NB4 (cell line): ENCODE measurements at regions not wholly inside any gene's neighbourhood (a gene's known extent, or its start where the extent isn't known, plus 50 kb on each side); places are given as distances from the start of the nearest gene placed in this dataset.
"Not testable (repeated sequence)": the region's sequence is repeated elsewhere in the genome, so short reads cannot be mapped to it uniquely, and the experiment has no call there.

Experiments used
- DNase-seq: peaks from one replicate; pipeline ENCODE4 v3.0.0; 2010; ENCODE audit warnings: low read depth
- H3K4me3 ChIP-seq: one replicate; pipeline ENCODE4 v1.5.1; 2011; ENCODE audit warnings: mild to moderate bottlenecking, low read depth, low read length, moderate library complexity
- MYC ChIP-seq: IDR thresholded peaks from 2 replicates; pipeline ENCODE4 v1.6.1; 2011; ENCODE audit warnings: low read depth, low read length
- POLR2A ChIP-seq: IDR thresholded peaks from 2 replicates; pipeline ENCODE4 v1.6.1; 2011; ENCODE audit warnings: mild to moderate bottlenecking; ENCODE audit not compliant: insufficient read length; ENCODE audit errors: extremely low read depth
- TF ChIP-seq, protein P1 (sequence below): IDR thresholded peaks from 2 replicates; pipeline ENCODE4 v1.6.1; 2011; ENCODE audit warnings: low read depth, low read length
- TF ChIP-seq, protein P2 (sequence below): IDR thresholded peaks from one replicate; pipeline ENCODE4 v1.5.1; 2012; ENCODE audit warnings: low read depth, low read length

DNA sequence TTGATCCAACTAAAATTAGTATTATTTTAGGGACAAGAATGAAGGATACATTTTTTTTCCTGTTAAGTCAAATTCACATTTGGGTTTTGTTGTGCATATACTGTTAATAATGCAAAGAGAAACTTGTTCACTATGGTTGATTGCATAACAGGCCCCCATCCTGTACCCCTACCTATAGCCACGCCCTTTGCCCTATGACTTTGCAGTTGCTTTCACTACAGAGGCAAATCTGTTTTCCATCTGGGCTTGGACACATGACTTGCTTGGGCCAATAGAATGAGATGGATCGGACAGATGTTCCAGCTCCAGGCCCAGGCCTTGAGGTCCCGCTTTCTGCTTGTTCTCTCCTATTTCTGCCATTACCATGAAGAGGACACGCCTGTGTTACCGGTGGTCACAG lies 278.5 kb upstream of the HNRNPA3 start:
- no peak overlapping the region for H3K4me3 ChIP-seq
- TF ChIP-seq POLR2A, result no peak
- TF ChIP-seq, protein P1, sequence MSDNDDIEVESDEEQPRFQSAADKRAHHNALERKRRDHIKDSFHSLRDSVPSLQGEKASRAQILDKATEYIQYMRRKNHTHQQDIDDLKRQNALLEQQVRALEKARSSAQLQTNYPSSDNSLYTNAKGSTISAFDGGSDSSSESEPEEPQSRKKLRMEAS, result no peak
- TF ChIP-seq MYC, result no peak
- TF ChIP-seq, protein P2, sequence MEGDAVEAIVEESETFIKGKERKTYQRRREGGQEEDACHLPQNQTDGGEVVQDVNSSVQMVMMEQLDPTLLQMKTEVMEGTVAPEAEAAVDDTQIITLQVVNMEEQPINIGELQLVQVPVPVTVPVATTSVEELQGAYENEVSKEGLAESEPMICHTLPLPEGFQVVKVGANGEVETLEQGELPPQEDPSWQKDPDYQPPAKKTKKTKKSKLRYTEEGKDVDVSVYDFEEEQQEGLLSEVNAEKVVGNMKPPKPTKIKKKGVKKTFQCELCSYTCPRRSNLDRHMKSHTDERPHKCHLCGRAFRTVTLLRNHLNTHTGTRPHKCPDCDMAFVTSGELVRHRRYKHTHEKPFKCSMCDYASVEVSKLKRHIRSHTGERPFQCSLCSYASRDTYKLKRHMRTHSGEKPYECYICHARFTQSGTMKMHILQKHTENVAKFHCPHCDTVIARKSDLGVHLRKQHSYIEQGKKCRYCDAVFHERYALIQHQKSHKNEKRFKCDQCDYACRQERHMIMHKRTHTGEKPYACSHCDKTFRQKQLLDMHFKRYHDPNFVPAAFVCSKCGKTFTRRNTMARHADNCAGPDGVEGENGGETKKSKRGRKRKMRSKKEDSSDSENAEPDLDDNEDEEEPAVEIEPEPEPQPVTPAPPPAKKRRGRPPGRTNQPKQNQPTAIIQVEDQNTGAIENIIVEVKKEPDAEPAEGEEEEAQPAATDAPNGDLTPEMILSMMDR, result no peak
- DNase-seq, result peak; percentile 9

DNA sequence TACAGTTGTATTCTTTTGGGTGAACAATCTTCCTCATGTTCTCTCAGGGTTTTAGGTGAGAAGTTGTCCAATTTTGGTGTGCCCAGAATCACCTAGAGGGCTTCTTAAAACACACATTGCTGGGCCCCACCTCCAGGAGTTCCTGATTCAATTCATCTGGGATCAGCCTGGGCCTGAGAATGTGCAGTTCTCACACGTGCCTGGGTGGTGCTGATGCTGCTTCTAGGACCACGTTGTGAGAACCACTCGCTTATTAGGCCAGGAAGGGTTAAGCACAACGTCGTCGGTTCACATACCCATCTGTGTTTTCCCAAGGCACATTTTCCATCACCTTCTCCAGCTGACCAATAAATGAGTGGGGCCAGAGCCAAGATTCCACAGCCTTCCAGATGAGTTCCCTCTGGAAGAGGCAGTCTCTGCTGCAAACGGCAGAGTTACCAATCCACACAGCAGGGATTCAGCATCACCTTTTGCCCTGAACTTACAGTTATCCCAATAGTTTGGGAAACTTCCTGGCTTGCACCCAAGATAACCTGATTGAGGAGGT lies 277.7 kb upstream of the HNRNPA3 start:
- TF ChIP-seq, protein P2, result no peak
- TF ChIP-seq POLR2A (no peak), MYC (no peak)
- TF ChIP-seq, protein P1, result no peak
- no peak overlapping the region for H3K4me3 ChIP-seq
- no peak for DNase-seq

DNA sequence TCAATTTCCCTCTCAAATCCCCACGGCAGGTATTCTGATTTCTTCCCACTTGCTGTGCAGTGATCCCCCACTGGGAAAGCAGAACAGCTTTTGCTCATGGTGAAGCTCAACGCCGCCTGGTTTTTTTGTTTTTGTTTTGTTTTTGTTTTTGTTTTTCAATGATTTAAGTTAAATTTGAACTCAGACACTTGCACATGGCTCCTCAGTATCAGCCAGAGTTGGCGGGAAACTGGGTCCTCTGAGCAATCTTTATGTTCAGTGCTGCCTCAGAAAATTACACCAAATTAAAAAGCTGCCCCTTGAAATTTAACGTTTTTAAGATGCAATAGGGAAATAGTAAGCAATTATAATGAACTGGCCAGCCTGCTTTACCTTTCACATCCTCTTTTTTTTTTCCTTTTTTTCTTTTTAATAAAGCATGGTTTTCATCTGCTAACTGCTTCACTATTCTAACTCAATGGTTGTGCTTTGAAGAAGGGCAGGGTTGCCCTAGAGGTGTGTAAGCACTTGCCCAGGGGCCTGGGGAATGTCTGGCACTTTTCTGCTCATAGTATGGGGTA lies 277.0 kb upstream of the HNRNPA3 start:
- DNase-seq, result no peak
- TF ChIP-seq, protein P2, result no peak
- TF ChIP-seq MYC (no peak), POLR2A (no peak)
- TF ChIP-seq, protein P1, result no peak
- no peak overlapping the region for H3K4me3 ChIP-seq

DNA sequence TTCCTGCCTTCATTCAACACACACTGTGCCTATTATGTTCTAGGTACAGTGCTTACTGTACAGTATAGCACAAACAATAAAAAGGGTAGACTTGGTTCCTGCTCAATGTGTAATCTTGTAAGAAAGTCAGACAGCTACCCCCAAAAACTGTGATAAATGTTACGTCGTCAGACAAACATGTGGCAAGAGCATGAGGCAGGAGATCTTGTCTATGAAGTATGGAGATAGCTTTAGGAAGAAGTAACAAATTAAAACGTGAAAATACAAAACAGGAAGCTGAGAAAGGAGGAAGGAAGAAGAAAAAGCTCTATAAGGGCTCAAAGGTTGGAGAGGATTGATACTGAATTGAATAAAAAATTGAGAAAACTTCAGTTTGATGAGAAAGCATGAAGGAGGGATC lies 276.2 kb upstream of the HNRNPA3 start:
- no peak overlapping the region for H3K4me3 ChIP-seq
- no peak for DNase-seq
- TF ChIP-seq, protein P1, result no peak
- TF ChIP-seq MYC (no peak), POLR2A (no peak)
- TF ChIP-seq, protein P2, result no peak

DNA sequence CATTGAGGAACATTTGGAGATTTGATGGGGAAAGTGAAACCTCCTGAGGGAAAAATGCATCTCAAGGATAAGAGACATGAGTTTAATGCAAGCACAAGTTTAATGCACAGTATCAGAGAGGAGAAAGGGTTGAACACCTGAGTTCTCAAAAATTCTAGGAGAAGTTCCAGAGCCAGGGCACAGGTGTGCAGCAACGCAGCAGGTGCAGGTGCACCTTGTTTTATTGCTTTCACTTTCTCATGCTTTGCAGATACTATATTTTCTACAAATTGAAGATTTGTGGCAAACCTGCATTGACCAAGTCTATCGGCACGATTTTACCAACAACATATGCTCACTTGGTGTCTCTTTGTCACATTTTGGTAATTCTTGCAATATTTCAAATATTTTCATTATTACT lies 267.6 kb upstream of the HNRNPA3 start:
- H3K4me3 ChIP-seq, result no peak overlapping the region
- TF ChIP-seq MYC, result no peak
- TF ChIP-seq, protein P2, result no peak
- DNase-seq, result no peak

DNA sequence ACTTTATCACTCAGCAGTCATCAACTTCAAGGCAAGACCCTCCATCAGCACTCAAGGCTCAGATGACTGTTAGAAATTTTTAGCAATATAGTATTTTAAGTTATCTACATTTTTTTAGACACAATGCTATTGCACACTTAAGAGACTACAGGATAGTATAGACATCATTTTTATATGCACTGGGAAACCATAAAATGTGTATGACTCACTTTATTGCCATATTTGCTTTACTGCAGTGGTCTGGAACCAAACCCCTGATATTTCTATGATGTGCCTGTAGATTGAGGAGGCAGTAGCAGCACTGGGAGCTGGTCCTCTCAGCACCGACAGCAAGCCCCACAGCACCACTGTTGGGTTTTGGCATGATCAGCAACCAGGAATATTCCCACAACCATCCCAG lies 264.8 kb upstream of the HNRNPA3 start:
- DNase-seq, result no peak
- no peak overlapping the region for H3K4me3 ChIP-seq
- TF ChIP-seq POLR2A, result no peak
- TF ChIP-seq, protein P1, result no peak
- TF ChIP-seq, protein P2, result no peak
- TF ChIP-seq MYC, result no peak

DNA sequence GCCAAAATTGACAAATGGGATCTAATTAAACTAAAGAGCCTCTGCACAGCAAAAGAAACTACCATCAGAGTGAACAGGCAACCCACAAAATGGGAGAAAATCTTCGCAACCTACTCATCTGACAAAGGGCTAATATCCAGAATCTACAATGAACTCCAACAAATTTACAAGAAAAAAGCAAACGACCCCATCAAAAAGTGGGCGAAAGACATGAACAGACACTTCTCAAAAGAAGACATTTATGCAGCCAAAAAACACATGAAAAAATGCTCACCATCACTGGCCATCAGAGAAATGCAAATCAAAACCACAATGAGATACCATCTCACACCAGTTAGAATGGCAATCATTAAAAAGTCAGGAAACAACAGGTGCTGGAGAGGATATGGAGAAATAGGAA lies 261.4 kb upstream of the HNRNPA3 start:
- not testable (repeated sequence) for DNase-seq, H3K4me3 ChIP-seq
